ENCODE measurements at regions not wholly inside any gene's neighbourhood (a gene's known extent, or its start where the extent isn't known, plus 50 kb on each side); places are given as distances from the start of the nearest gene placed in this dataset.

DNA sequence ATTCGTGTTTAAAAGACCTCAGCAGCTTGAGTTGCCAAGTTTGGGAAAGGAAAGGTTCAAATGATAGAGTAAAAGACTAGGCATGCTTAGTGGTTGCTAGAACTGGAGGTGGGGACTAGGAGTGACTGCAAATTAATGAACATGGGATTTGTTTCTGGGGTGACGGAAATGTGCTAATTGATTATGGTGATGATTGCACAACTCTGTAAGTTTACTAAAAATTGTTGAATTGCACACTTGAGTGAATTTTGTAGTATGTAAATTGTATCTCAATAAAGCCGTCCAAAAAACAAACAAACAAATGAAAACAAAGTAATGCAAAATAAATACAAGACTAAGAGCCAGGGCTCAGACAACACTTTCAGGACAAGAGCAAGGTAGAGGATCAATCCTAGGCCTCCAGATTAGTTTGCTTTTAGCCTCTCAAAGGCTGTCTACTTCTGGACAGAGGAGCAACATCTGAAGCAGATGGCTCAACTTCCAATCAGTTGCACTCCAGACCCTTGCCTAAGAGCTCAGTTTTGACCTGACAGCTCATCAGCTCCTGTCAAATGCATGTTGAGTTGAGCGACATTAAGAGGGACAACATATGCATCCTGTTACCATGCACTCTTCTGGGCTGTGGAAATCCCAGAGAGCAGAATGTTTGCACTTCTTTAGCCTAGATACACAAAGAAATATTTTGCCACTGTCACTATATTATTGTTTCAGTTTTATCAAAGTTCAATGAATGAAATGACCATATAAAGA, 111.2 kb upstream of the ASIC2 start:
- DNase-seq: no peak

DNA sequence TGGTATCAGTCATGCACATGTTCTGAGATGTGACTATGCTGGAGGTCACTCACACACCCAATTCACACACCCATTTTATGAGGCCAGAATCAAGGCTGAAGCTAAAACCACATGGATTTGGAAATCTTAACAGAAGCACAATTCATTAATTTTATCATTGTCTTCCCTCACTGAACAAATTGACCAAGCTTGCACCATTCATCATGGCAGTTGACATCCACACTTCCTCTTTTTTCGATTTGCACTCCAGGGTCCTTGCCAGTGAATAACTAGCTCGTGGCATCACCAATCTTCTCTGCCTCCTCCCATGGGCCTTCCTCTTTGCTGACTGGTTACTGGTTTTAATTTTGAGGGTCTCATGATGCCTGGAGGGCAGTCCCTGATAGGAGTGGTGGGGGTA, 123.0 kb upstream of the ASIC2 start:
- no peak for DNase-seq

DNA sequence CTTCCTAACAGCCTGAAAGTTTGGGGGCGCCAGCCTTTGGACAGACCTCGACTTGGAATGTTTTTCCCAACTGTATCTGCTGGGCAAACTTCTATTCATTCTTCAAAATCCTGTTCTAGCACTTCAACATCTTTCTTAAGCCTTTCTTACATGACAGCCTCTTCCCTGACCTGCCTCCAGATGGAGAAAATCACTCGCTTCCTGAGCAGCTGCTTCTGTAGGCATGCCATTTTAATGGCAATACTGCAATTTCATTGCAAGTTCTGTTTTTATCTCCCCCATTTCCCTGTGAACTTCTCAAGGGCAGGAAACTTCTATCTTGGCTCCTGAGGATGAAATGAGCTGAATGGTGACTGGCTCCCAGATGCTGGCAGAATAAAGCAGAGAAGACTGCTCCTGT, 128.8 kb upstream of the ASIC2 start:
- no peak for DNase-seq

DNA sequence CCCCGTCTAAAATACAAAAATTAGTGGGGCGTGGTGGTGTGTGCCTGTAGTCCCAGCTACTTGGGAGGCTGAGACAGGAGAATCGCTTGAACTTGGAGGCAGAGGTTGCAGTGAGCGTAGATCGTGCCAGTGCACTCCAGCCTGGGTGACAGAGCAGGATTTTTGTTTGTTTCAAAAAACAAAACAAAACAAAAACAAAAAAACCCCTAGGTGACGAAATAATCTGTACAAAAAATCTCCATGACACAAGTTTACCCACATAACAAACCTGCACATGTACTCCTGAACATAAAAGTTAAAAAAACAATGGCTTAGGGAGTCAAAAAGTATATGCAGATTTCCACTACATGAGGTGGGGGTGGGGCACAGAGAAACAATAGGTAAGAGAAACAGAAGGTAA, 140.5 kb upstream of the ASIC2 start:
- no peak for DNase-seq

DNA sequence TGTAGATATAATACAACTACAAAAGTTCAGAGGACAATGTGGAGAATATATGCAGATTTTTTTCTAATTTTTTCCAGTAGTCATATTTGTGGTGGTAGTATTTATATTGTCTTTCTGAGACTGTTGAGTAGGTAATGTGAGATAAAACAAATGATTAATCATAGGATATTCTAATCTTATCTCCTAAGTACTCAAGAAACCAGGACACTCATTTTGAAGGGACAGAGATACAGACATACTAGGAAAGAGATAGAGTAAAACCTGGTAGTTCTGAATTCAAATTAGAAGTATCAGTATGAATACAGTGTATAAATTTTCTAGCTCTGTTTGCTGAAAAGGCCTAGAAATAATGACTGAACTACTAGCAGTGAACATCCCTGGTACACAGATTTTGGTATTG, 141.7 kb upstream of the ASIC2 start:
- DNase-seq: no peak

DNA sequence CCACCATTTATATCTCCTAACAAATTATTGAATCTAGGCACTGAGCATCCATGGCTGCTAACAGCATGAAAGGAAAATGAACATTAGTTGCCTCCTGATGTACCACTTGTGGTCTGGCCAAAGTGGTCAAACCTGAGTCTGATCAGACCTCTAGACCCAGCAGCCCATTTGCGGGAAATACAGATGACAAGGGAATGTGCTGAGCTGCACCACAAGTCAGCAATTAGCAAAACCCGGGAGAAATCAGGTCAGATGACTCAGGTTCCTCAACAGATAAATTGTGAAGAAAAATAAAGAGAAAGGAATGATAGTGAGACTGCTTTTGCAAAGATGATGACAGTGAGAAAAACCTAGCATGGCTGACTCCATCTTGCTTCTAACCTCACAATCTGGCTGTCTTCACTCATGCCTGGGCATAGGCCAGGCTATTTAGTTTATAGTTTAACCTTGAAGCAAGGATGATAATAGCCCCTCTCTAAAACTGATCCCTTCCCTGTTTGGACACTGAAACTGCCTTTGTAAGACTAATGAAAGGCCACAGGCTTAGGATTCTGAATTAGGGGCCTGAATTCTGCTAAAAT, 142.7 kb upstream of the ASIC2 start:
- DNase-seq: no peak

DNA sequence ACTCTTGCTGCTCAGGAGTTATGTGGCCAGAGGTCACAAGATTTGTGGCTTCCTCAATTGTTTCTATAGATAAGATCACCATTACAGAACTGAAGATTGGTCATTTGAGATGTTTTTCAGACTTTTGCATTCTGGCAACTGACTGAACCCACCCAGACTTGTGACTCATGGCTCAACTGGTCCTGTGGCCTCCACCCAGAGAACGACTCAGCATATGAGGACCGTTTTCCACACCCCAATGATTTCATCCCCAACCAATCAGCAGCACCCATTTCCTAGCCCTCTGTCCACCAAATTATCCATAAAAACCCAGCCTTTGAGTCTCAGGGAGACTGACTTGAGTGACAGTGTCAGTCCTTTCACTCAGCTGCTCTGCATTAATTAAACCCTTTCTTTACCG, 143.2 kb upstream of the ASIC2 start:
- no peak for DNase-seq

DNA sequence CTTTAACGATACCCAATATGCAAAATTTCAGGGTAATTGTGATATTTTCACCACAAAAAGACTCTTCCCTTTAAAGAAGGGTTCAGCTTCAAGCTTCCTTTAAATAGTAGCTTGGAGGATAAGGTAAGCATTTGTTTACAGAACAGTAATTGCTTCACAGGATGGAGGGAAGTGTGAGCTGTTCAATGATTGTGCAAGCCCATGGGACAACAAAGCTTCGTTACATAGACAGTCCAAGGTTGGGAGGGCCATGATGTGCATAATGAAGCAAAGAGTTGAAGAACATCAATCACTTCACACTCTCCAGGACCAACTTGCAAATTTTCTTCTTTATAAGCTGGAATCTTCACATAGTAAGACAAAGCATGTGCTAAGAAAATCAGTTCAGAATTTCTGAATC, 145.0 kb upstream of the ASIC2 start:
- no peak for DNase-seq

DNA sequence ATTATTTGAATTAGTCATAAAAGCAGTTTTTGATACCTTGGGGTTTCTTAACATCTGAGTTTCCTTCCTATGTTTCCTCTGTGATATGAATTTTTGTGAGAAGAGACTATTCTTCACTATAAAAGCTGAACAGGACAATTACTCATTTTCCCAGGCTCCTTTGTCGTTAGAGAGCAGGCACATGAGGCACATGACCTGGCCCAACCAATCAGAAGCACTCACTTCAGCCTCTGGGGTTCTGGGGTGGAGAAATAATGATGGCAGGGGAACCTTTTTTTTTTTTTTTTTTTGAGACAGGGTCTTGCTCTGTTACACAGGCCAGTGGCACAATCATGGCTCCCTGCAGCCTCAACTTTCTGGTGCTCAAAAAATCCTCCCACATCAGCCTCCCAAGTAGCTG, 145.5 kb upstream of the ASIC2 start:
- DNase-seq: no peak

DNA sequence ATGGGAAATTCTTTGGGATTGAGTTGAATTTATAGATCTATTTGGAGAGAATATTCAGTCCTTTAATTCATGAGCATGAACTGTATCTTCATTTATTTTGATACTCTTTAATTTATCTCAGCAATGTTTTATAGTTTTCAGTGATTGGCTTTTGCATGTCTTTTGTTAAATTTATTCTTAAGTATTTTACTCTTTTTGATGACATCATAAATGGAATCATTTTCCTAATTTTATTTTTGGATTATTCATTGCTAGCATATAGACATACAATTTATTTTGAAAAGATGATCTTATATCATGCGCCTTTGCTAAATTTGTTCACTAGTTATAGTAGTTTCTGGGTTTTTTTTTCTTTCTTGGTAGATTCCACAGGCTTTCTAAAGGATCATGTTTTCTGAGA, 149.2 kb upstream of the ASIC2 start:
- no peak for DNase-seq

DNA sequence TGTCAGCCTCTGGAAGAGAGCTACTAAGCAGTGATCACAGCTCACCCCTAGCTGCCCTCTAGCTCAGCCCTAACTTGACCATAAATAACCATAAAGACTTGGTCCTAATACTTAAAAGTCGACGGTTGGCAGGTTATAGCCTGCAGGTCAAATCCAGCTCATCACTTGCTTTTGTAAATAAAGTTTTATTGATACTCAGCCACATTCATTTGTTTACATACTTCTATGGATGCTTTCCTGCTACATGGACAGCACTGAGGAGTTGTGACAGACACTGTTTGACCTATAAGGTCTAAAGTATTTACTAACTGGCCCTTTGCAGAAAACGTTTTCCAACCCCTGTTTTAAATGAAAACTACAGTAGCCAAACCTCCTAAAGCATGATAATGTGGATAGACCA, 151.6 kb upstream of the ASIC2 start:
- DNase-seq: no peak

DNA sequence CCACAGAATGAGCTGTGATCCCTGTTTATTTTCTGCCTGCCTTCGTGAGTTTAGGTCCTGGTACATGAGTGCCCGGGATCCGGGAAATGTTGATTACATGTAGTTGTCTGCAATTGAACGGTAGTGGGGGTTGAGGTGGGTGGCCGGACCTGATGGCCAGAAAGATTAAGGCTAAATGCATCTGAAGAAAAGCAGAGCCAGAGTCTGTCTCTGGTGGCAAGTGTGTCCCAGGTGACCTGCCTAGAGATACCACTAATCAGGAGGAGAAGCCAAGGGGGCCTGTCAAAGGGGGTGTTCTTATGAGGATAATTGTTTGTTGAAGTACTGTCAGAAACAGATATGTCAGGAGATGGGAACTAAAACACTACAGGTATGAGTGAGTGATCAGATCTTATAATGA, 154.0 kb upstream of the ASIC2 start:
- no peak for DNase-seq

DNA sequence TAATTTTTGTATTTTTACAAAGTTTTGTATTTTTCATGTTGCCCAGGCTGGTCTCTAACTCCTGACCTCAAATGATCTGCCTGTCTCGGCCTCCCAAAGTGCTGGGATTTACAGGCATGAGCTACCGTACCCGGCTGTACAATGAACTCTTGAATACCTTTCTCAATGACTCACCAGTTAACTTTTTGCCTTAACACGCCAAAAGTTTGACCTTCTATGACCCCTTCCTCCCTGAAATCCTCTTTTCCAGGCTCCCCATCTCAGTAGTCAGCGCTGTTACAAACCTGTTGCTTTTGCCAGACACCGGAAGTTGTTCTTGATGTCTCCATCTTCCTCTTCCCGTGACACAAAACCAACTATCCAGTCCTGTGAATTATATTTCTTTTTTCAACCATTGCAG, 158.1 kb upstream of the ASIC2 start:
- no peak for DNase-seq

DNA sequence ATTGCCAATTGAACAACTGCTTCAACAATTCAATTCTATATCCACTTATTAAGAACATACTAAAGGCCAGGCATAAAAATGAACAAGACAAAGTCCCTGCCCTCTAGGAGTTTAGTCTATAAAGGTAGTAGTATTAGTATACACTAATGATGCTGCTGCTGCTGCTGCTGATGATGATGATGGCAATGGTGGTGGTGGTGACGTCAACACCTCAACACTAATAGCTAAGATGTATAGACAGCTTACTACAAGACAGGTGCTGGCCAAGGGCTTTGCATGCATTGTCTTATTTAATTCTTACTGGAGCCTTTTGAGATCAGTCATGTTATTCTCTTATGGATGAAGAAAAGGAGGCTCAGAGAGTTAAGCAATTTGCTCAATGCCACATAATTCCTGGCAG, 164.4 kb upstream of the ASIC2 start:
- DNase-seq: no peak

DNA sequence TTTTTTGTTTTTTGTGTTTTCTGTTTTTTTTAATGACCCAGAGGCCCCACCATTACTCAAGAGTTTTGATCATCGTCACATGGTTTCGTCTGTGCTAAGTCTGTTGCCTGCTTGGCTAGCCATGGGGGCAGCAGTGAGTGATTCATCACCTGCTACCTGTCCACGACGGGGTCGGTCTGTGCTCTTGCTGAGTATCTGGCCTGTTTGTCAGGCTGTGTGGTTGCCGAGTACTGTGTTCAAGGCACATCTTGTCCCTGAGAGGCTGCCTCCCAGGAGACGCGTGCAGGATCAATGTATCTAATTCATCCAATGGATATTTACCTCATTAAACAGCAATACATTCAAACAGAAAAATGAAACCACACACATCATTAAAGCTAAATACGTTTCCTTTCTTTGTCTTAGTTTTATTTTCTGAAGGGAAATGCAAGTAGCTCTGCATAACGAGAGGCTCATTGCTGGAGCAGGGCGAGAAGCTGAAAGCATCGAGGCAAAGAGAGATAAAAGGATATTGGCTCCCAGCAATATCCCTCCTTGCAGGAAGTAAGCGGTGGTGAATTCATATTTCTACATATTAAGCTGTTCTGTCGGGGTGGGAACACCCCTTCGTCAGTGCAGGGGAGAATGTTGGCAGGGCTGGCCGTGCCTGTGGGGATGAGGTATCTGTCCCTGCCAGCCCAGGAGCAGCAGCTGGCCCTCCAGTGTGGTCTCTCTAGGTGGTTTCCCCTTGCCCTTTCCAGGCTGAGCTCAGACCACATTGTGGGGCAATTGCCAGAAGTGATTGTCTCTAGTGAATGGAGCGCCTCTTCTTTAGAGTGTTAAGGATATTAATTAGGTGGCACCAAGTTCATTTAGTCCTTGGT, 166.2 kb upstream of the ASIC2 start:
- no peak for DNase-seq

DNA sequence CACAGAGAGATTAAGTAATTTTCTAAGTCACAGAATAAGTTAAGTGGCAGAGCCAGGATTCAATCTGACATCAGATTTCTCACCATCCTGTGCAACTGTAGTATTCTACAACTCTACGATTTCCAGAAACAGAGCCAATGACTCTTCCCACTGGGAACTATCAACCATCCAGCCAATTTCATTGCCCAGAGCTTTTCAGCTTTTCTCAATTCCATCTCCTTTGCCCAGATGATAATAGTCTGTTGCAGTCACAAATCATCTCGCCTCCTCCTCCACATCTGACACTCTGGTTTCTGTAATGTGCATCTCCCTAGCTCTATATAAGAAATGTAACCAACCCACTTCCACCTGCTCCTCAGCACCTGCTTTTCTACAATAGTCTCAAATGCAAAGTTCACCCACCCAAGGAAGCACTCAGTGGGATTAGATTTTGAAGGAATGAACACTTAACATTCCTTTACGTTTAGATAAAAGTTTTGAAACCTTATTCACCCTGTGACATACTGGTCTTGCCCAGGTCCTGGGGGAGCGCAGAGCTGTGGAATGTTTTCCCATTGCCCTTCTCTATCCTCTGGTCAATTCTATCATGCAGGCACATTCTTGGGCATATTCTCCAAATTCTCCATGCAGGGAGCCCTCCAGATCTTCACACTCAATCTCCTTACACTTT, 167.8 kb upstream of the ASIC2 start:
- no peak for DNase-seq

DNA sequence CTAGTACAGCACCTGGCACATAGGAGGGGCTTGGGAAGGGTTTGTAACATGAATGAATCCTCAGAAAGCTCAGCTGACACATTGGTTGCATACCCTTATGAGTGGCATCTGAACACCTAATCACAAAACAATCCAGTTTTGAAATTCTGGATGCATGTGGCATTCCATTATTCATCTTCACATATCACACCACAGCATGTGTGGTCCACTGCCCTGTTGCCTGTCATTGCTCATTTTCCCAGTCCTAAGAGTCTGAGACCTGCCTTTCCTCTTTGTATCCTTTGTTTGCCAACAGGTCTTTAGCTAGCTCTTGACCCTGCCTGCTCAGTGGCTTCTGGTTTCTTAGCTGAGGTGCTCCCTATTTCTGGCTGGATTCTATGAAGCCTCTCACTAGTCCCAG, 170.8 kb upstream of the ASIC2 start:
- no peak for DNase-seq

DNA sequence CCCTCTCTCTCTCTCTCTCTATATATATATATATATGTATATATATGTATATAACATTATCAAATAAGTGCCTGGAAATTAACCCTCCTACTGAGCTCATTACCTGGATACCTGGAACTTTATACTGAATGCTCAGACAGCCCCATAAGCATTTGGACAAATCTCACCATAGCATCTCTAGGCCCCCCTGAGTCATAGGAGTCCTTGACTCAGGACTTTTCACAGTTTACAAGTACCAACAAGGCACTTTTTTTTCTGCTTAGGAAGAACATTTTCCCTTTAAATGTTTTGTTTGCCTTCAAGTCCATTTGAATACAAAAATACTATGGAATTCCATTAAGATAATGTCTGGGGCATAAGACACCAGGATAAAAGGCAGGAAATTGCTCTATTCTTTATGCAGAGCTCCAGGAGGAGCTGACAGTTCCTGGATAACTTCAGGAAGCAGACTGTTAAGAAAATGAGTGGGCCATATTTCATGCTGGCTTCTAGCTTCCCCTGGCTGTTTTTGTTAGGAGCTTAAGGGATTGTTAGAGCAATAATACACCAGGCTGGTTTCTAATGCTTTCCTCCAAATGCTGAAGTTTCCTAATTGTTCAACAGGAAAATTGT, 171.7 kb upstream of the ASIC2 start:
- no peak for DNase-seq

DNA sequence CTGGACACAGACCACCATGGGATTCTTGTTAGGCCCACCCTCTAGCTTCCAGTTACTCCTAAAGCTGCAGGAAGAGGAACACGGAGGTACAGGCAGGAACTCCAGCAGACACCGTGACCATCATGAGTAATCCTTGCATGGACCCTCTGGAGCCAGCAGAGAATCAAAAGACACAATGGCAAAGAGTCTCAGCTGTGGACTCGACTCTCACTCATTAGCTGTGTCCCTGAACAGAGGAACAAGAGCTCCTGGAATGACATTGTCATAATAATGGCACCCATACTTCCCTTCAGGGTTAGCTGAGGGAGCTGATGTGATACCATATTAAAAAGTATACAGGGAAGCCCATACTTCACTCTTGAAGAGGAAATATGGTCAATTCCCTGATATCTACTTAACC, 176.3 kb upstream of the ASIC2 start:
- DNase-seq: no peak

DNA sequence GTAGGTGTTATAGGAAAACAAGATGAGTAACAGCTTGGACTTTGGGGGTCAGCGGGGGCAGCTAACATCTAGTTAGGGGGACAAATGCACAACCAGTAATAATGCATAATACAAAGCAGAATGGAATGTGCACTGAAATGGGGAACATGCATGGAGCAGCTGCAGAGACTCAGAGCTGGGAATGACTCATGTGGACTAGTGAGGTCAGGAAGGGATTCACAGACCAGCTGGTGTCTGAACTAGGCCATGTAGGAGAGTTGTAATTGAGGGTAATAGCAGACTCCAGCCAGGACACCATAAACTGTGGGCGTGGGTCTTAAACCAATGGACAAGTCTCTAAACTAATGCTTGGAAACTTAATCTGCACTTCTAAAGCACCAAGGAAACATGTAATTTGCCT, 176.8 kb upstream of the ASIC2 start:
- no peak for DNase-seq

DNA sequence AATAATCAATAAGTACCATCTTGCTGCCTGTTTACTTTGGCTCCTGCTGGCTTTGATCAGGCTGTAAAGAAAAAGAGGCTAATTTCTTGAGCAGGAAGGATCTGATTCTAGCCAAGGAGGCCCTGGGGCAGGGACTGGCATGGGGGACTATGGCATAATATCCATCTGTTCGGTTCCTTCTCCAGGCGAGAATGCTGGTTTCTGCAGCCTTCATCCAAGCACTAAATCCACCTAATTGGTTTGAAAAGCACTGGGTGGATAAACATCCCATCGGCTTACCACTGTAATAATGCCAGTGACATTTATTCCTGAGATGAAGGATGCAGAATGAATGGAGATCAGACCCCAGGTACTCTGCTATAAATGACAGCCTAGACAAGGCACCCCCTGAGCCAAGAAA, 180.0 kb upstream of the ASIC2 start:
- no peak for DNase-seq

DNA sequence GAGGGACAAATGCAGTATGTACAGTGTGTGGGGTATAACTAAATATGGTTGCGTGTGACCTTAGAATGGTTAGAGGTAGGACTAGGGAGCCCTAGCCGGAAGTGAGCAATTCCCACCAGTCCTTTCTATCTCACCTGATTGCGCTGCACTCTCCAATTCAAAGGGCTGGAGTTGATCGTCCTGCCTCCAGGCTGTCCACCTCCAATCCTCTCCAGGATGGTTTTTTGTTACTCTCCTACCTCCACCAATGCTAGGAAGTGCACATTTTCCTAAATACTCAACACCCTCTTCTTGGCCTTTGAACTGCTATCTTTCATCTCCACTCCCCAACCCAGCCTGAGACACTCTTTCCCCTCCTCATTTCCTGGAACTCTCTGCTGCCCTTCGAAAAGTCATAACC, 181.7 kb upstream of the ASIC2 start:
- no peak for DNase-seq

DNA sequence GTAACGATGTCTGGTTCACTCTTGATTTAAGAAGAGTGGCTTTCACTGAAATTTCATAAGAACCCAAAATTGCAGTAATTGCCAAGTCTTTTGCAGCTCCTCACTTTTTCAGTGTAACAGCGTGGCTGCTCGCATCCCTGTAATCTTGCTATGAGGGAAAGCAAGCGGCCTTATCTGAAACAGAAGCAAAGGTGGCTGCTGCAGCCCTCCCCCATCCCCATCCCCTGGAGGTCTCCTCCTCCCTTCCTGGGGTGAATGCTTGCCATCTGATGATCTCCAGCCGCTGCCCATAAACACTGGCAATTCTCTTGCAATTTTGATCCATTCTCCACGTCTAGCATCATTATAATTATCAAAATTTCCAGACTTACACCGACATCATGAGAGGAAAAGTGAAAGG, 182.5 kb upstream of the ASIC2 start:
- no peak for DNase-seq
